Astrocyte of the spinal cord (primary cell): ENCODE measurements at regions not wholly inside any gene's neighbourhood (a gene's known extent, or its start where the extent isn't known, plus 50 kb on each side); places are given as distances from the start of the nearest gene placed in this dataset.

ENCODE experiments used
- DNase-seq: peaks from one replicate; pipeline ENCODE4 v3.0.0; 2011; ENCODE audit warnings: low read depth, low spot score
- H3K4me3 ChIP-seq: 2 replicates; pipeline ENCODE4 v1.5.1; 2011; ENCODE audit warnings: low read depth, mild to moderate bottlenecking, low read length, moderate library complexity
- in situ Hi-C: cut with HindIII; loops from 2 replicates; pipeline ENCODE4 v1.10.0; 2017; ENCODE audit warnings: low sequenced_read_pairs
- TF ChIP-seq, protein P1 (sequence below): IDR thresholded peaks from 2 replicates; pipeline ENCODE4 v1.5.1; 2012; ENCODE audit warnings: low read depth, mild to moderate bottlenecking, low read length, inconsistent platforms

DNA sequence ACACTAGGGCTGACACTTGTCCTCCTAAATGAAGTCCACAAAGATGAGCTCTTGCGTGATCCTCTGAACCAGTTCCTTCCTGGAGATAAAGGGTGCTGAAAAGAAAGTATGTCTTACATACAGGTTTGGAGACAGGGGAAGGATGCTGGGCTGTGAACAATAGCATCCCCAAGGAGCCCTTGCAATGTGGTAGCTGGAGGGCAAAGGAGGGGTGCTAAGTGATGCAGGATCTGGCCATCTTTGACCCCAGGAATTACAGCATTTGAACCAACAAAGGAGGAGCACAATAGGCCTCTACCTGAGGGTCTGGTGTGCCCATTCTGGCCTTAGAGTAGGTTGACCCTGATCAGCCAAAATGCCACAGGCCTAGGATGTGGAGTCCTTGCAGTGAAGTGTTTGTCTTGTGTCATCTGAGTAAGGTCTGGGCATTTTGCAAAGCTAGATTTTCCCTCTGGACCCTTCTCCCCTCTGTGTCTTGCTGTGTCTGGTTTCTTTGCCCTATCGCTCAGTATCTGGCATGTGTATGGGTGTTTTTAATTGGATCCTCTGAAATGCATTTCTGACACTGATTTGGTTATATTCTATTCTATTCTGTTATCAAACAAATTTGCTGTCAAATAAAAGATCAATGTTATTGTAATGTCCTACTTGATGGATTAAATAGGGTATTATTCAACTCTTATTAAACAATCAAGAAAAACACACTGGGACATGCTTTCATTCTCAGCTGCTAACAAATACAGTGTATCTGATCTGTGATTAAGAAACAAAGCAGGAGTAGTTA, 364.8 kb upstream of the MEIS1 start:
- DNase-seq: no peak
- in situ Hi-C loops: no loop called here
- TF ChIP-seq, protein P1, sequence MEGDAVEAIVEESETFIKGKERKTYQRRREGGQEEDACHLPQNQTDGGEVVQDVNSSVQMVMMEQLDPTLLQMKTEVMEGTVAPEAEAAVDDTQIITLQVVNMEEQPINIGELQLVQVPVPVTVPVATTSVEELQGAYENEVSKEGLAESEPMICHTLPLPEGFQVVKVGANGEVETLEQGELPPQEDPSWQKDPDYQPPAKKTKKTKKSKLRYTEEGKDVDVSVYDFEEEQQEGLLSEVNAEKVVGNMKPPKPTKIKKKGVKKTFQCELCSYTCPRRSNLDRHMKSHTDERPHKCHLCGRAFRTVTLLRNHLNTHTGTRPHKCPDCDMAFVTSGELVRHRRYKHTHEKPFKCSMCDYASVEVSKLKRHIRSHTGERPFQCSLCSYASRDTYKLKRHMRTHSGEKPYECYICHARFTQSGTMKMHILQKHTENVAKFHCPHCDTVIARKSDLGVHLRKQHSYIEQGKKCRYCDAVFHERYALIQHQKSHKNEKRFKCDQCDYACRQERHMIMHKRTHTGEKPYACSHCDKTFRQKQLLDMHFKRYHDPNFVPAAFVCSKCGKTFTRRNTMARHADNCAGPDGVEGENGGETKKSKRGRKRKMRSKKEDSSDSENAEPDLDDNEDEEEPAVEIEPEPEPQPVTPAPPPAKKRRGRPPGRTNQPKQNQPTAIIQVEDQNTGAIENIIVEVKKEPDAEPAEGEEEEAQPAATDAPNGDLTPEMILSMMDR: no peak
- no peak overlapping the region for H3K4me3 ChIP-seq

DNA sequence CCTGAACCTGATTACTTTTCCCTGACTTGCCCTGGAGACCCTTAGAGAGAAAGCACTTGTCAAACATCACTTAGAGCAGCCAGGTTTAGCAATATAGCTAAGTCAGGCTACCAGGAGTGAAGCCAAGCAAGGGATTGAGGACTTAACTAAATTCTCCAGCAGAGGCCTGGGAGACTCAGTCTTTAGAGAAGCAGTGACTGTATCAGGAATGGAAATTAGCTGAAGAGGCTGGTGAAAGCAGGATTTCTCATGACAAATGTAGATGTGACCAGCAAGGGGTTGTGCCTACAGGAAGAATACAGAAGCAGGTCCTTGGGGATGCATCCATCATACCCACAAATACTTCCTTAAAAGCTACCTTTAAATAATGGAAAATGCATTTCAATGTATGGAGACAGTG, 368.9 kb upstream of the MEIS1 start:
- DNase-seq: no peak
- no peak overlapping the region for H3K4me3 ChIP-seq
- TF ChIP-seq, protein P1: no peak
- in situ Hi-C loops: no loop called here

DNA sequence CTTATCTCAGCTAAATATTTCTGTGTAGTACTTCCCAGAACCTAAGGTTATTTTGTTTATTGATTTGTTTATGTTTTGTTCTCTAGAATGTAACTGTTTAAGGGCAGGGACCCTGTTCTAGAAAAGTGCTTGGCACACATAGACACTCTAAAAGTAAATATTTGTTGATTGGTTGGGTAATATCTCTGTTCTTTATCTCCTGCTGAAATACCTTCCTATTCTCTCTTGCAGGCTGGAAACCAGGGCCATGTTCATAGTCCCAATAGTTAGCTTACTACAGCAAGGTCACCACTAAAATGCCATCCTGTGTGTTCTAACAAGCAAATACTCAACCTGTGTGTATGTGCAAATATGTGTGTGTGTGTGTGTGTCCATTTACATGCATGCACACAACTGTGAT, 375.6 kb upstream of the MEIS1 start:
- H3K4me3 ChIP-seq: no peak overlapping the region
- DNase-seq: no peak
- TF ChIP-seq, protein P1: no peak
- in situ Hi-C loops: no loop called here

DNA sequence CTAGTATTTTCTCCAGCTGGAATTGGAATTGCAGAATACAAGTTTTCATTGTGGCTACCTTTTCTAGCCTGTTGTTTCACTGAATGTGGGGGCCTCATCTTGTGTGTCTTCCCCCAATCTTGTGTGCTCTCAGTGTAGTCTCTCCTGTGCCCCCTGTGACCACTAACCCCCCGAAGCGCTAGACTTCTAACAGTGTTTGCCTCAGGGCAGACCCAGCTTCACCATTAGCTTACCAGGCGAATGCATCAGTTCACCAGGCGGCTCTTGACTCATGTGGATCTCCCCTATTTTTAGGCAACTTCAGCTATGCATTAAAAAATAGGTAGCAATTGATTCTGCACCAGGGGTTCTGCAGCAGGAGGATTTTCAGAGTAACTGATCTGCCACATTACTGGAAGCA, 376.2 kb upstream of the MEIS1 start:
- no peak overlapping the region for H3K4me3 ChIP-seq
- in situ Hi-C loops: no loop called here
- DNase-seq: no peak
- TF ChIP-seq, protein P1: no peak

DNA sequence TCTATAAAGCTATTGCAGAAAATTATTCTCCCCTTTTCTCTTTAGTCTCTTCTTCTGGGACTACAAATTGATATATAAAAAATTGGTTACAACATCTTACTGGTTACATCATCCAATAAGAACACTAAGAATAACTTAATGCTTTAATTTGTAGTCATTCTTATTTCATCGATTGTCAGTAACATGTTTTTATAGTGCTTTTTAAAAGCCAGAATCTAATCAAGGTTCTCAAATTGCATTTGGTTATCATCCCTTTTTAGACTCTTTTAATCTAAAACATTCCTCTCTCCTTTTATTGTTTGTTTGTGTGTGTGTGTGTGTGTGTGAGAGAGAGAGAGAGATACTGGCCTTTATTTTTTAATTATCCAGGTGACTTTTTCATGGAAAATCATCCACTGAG, 377.1 kb upstream of the MEIS1 start:
- no peak for DNase-seq
- in situ Hi-C loops: no loop called here
- TF ChIP-seq, protein P1: no peak
- H3K4me3 ChIP-seq: no peak overlapping the region

DNA sequence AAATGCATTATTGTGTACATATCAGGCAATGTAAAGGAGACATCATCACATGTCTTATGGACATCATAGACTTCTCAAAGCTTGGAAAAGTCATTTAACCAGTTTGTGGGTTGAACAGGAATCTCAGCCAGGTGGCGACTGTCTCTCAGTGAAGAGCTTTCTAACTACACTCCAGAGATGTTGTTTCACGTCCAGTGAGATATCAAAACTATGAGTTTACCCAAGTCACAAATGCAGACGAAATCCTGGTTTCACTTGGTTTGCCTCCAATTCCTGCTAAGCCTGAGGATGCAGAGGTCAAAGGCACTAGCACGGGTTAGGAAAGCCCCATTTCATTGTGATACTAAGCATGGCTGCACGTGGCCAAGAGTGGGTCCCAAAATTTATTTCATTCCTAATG, 384.5 kb upstream of the MEIS1 start:
- TF ChIP-seq, protein P1: no peak
- no peak for DNase-seq
- in situ Hi-C loops: no loop called here
- no peak overlapping the region for H3K4me3 ChIP-seq
